IPS-20b (cell line): ENCODE measurements at regions not wholly inside any gene's neighbourhood (a gene's known extent, or its start where the extent isn't known, plus 50 kb on each side); places are given as distances from the start of the nearest gene placed in this dataset.

ENCODE experiments used
- H3K27ac ChIP-seq: one replicate; pipeline ENCODE4 v1.5.1; 2013; ENCODE audit warnings: low read length
- H3K27me3 ChIP-seq: 2 replicates; pipeline ENCODE4 v1.6.1; 2013; ENCODE audit warnings: mild to moderate bottlenecking, low read length, inconsistent platforms; ENCODE audit not compliant: insufficient read depth
- H3K36me3 ChIP-seq: 2 replicates; pipeline ENCODE4 v1.6.1; 2013; ENCODE audit warnings: low read depth, mild to moderate bottlenecking, inconsistent platforms, low read length, moderate library complexity; ENCODE audit not compliant: insufficient read depth
- H3K4me1 ChIP-seq: 2 replicates; pipeline ENCODE4 v1.6.1; 2013; ENCODE audit warnings: mild to moderate bottlenecking, control low read depth, inconsistent platforms, low read length, moderate library complexity; ENCODE audit not compliant: insufficient read depth
- H3K4me3 ChIP-seq: 2 replicates; pipeline ENCODE4 v1.5.1; 2013; ENCODE audit warnings: mild to moderate bottlenecking, low read length, inconsistent platforms
- H3K9ac ChIP-seq: 2 replicates; pipeline ENCODE4 v1.6.1; 2013; ENCODE audit warnings: low read depth, mild to moderate bottlenecking, inconsistent platforms, low read length, moderate library complexity
- H3K9me3 ChIP-seq: 2 replicates; pipeline ENCODE4 v1.6.1; 2013; ENCODE audit warnings: mild to moderate bottlenecking, low read depth, low read length, inconsistent platforms; ENCODE audit not compliant: insufficient read depth

DNA sequence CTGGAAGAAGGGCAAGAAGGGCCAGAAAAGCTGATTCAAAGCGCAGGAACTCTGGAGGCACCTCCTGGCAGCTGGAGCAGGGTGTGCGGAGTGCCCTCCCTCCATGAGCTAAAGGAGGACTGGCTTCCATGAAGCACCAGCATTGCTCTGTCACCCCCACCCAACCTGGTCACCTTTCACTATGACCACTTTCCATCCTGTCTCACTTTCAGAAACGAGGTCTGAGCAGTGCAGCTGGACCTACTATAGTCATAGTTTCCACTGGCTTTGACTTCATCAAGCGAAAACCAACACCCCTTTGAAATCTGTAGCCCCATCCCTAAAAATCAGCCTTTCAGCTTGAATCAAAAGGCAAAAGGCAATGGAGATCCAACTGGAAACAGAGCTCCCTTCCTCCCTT, 84.8 kb upstream of the CACNA1E start:
- H3K4me1 ChIP-seq, result no peaks in the 10 kb centered on the region
- no peaks in the 10 kb centered on the region; the same call in 1 of the 2 replicates for H3K27me3 ChIP-seq
- no peaks in the 10 kb centered on the region for H3K9me3 ChIP-seq
- H3K9ac ChIP-seq, result no peak overlapping the region
- no peak overlapping the region for H3K27ac ChIP-seq
- H3K36me3 ChIP-seq, result no peaks in the 10 kb centered on the region
- no peak overlapping the region for H3K4me3 ChIP-seq

DNA sequence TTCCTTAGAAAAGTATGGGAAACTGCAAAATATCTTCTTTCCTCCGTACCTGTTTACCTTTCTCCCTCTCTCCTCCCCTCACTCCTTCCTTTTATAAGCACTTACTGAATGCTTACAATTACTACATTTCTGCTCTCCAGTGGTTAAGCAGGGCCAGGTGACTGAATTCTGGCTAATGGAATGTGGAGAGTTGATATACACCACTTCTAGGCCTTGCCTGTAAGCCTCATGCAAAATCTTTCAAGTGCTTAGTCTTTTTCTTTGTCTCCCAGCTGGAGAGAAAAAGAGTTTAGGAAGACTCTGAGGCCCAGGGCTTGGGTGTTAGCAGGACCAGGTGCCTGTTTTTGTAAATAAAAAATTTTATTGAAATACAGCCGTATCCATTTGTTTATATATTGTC, 77.7 kb upstream of the CACNA1E start:
- peaks cover 4% of the 10 kb centered on the region; the same call in 1 of the 2 replicates for H3K4me1 ChIP-seq
- no peaks in the 10 kb centered on the region; the same call in 1 of the 2 replicates for H3K27me3 ChIP-seq
- H3K9me3 ChIP-seq, result no peaks in the 10 kb centered on the region
- H3K36me3 ChIP-seq, result no peaks in the 10 kb centered on the region
- no peak overlapping the region for H3K4me3 ChIP-seq
- H3K9ac ChIP-seq, result no peak overlapping the region
- no peak overlapping the region for H3K27ac ChIP-seq

DNA sequence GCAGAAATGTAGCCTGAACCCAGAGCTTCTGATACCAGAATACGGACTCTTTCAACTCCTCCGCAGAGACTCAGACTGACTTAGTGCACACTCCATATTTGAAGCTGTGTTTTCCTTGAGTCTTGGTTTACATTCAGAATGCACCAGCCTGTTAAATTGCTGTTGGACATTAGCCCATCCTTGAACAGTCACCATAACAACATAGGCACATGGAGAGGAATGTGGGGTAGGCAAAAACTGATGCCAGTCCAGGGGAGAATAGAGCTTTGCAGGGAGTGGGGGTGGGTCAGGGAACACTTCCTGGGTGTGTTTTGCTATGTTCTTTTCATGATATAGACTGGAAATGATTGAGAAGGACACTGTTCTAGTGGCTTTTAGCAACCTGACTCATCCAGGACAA, 76.3 kb upstream of the CACNA1E start:
- Histone ChIP-seq H3K9me3 (no peaks in the 10 kb centered on the region), H3K27ac (no peak overlapping the region), H3K9ac (no peak overlapping the region), H3K4me3 (no peak overlapping the region), H3K4me1 (peaks cover 4% of the 10 kb centered on the region; the same call in 1 of the 2 replicates), H3K27me3 (no peaks in the 10 kb centered on the region), H3K36me3 (no peaks in the 10 kb centered on the region)

DNA sequence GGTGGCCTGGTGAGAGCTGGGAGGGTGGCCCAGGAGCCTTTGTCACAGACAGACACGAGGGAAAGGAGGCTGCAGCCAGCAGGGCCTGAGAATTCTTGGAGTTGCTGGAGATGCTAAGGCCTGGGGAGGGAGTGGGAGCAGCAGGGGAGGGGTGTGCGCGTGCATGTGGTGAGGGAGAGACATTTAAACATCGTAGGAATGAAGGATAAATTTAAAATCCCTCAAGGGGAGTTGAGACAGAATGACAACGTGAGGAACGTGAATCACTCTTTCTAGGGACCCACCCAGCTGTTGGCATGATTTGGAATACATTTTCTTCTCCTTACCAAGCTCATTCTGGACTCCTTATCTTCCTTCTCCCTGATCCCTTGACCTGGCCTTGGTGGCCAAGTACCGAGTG, 73.3 kb upstream of the CACNA1E start:
- H3K4me1 ChIP-seq, result peaks cover 4% of the 10 kb centered on the region; the same call in 1 of the 2 replicates
- H3K4me3 ChIP-seq, result no peak overlapping the region
- no peaks in the 10 kb centered on the region for H3K36me3 ChIP-seq
- no peaks in the 10 kb centered on the region for H3K27me3 ChIP-seq
- H3K9me3 ChIP-seq, result no peaks in the 10 kb centered on the region
- H3K27ac ChIP-seq, result no peak overlapping the region
- no peak overlapping the region for H3K9ac ChIP-seq

DNA sequence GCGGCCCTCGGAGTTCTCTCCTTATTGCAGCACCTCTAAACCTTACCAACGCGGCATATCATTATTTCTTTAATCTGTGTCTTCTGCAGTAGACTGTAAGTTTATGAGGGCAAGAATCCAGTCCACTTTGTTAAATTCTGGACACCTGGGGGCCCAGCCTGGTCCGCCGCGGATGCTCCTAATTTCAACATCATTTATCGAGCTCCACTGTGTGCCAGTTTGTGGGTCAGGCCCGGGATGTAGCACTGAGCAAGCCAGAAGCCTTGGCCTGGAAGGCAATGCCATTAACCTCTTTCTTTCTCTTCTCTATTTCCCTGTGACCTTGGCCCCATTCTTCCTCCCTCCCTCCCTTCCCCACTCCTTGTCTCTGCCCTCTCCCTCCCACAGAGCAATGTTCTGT, 70.6 kb upstream of the CACNA1E start:
- no peaks in the 10 kb centered on the region for H3K4me1 ChIP-seq
- H3K36me3 ChIP-seq, result no peaks in the 10 kb centered on the region
- H3K4me3 ChIP-seq, result no peak overlapping the region
- no peak overlapping the region for H3K9ac ChIP-seq
- no peaks in the 10 kb centered on the region for H3K27me3 ChIP-seq
- H3K9me3 ChIP-seq, result no peaks in the 10 kb centered on the region
- no peak overlapping the region for H3K27ac ChIP-seq

DNA sequence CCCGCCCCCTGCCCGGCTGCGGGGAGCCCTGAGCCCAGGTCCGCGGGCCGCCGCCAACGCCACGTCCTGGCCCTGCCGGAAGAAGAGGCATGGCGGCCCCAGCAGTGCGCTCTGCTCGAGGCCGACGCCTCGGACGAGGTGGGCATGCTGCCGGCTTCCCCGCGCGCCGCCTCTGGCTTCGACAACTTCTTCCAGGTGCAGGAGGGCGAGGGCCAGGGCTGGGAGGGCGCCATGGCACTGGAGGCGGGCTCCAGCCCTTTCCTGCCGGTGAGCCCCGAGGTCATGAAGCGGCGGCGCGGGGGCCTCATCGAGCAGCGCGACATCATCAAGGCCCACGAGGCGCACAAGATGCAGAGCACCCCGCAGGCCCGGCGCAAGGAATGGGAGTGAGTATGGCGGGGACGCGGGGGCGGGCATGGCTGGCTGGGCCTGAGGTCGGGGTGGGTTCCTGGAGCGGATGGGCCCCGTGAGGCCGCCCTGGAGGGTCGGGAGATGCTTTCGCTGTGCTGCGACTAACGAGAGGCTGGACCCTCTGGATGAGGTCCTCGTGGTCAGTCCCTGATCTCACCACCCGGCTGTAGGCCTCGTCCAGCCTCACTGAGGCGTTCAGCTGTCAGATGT, 70.0 kb upstream of the CACNA1E start:
- no peaks in the 10 kb centered on the region for H3K9me3 ChIP-seq
- H3K9ac ChIP-seq, result no peak overlapping the region
- H3K4me1 ChIP-seq, result no peaks in the 10 kb centered on the region
- no peak overlapping the region for H3K4me3 ChIP-seq
- no peaks in the 10 kb centered on the region for H3K27me3 ChIP-seq
- no peaks in the 10 kb centered on the region for H3K36me3 ChIP-seq
- H3K27ac ChIP-seq, result no peak overlapping the region

DNA sequence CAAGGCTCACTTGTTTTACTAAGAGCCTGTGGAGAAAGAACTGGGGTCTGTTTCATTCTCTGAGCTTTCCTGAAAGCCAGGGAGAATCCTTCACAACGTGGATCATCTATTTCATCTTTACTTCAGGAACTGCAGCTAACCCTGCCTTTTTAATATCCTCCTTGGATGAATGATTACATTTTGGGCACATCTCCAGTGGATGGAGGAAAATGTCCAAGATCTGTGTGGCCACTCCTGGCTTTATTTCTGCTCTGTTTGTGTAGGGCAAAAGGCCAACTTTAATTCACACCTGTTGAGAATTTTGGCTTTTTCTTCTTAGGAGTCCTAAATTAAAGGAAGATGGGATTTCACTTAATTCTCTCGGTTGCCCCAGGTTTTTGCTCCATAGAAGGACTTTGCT, 69.5 kb upstream of the CACNA1E start:
- Histone ChIP-seq H3K36me3 (no peaks in the 10 kb centered on the region), H3K4me1 (no peaks in the 10 kb centered on the region), H3K9ac (no peak overlapping the region), H3K27me3 (no peaks in the 10 kb centered on the region), H3K4me3 (no peak overlapping the region), H3K9me3 (no peaks in the 10 kb centered on the region), H3K27ac (no peak overlapping the region)

DNA sequence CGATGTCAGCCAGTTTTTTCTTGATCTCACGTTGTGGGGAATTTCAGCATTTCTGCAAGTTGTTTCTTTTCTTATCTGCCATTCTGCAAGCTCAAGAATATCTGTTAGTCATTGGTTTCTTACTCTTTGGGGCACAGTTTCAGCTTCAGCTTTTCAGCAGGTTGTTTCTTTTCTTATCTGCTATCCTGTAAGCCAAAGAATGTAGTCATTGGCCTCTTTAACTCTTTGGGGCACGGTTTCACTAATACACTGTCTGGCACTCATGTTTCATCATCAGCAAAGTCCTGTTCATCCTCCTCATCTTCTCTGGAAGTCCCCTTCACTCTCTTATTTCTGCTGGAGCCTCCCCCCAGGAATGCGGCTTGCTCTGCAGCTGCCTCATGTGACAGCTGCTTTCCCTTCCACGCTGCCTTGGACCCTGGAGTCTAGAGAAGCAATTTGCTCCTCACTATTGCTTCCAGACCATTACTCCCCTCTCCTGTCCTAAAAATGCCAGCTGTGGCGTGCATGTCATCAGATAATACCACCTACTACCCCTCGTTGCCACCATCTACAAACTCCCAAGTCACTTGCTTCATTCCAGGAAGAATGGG, 67.0 kb upstream of the CACNA1E start:
- Histone ChIP-seq H3K27me3 (no peaks in the 10 kb centered on the region), H3K4me1 (no peaks in the 10 kb centered on the region), H3K4me3 (no peak overlapping the region), H3K9me3 (no peaks in the 10 kb centered on the region), H3K36me3 (no peaks in the 10 kb centered on the region), H3K27ac (no peak overlapping the region), H3K9ac (no peak overlapping the region)

DNA sequence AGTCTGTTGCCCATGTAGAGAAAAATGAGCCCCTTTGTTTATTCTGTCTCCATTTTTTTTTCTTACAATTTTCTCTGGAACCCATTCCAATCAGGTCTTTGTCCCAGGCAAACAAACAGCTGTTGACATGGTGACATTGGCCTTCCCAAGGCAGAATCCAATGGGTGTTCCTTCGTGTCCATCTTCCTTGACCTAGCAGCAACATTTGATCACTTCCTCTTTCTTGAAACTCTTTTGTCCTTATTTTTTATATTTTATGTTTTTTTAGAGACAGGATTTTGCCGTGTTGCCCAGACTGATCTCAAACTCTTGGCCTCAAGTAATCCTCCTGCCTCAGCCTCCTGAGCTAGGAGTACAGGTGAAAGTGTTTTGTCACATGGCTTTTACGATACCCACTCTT, 65.4 kb upstream of the CACNA1E start:
- Histone ChIP-seq H3K27ac (no peak overlapping the region), H3K27me3 (no peaks in the 10 kb centered on the region), H3K9me3 (no peaks in the 10 kb centered on the region), H3K4me3 (no peak overlapping the region), H3K9ac (no peak overlapping the region), H3K4me1 (no peaks in the 10 kb centered on the region), H3K36me3 (no peaks in the 10 kb centered on the region)

DNA sequence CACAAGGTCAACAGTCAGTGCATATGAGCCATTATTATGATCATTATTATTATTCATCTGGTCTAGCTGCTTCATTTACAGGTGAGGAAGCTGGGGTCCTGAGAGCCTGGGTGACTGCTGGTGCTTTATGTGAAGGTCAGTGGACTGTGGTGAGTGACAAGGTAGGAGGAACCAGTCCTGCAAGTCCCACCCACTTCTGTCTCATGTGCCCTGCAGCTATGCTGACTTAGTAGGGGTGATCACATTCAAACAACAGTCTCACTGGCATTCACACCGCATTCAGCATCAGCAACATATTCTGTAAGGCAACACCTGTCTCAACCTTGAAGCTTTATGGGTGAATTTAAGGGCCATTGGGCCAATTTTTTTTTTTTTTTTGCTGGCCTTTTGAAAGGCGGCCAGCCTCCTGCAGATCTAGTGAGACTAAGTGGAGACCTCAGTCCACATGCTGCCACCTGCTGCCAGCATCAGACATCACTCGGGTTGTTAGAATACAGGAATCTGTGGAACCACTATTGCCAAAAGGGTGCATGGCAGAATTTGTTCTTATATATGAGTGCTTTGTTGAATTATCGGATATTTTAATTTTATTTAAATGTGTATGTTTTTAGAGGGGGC, 59.9 kb upstream of the CACNA1E start:
- Histone ChIP-seq H3K9me3 (no peaks in the 10 kb centered on the region), H3K4me1 (no peaks in the 10 kb centered on the region), H3K36me3 (no peaks in the 10 kb centered on the region), H3K27me3 (peaks cover 12% of the 10 kb centered on the region), H3K27ac (no peak overlapping the region), H3K9ac (no peak overlapping the region), H3K4me3 (no peak overlapping the region)

DNA sequence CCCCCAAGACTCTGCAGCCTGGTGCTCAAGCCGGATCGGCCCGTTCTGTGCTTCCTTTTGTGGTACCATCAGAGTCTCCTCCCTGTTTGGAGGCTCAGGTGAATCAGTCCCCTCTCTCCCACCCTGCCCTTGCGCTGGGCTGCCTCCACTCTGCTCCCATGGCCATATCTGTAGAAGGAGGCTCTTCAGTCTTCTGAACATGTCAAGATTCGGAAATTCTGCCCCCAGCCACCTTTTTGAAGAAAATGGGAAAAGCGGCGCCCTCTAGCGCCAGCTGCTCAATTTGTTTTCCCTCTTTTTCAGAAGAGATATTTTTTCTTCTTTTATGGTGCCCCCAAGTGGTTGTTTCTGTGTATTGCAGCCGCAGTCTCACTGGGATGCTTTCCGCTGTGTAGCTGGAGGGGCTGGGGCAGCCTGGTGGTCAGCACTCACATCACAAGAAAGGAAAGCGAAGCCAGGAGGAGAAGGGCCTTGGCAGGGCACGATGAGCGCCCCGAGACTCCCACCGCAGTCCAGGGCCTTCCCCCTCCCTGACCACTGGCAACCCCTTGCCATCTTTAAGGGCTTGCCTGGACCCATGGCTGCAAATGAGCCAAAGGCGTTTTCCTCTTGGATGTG, 58.4 kb upstream of the CACNA1E start:
- Histone ChIP-seq H3K4me3 (no peak overlapping the region), H3K9ac (no peak overlapping the region), H3K27me3 (peaks cover 12% of the 10 kb centered on the region), H3K4me1 (no peaks in the 10 kb centered on the region), H3K27ac (no peak overlapping the region), H3K36me3 (no peaks in the 10 kb centered on the region), H3K9me3 (no peaks in the 10 kb centered on the region)

DNA sequence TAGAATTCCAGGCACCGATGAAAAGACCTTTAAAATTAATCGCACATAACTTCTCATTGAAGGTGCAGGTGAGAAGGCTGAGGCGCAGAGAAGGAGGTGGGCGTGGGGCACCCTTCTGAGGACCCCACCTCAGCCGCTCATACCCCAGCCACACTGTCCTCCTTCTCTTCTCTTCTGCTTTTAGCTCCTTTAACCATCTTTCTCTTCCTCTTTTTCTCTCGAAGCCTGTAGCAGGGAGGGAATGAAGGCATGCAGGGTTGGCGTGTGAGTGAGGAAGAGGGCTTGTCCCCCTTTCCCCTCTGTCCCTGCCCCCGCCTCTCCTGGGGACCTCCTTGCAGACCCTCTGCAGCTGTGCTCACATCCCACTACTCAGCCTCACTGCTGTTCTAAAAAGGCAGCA, 57.8 kb upstream of the CACNA1E start:
- Histone ChIP-seq H3K27ac (no peak overlapping the region), H3K36me3 (no peaks in the 10 kb centered on the region), H3K9ac (no peak overlapping the region), H3K4me1 (no peaks in the 10 kb centered on the region), H3K4me3 (no peak overlapping the region), H3K27me3 (peaks cover 12% of the 10 kb centered on the region), H3K9me3 (no peaks in the 10 kb centered on the region)
